ENCODE measurements at regions not wholly inside any gene's neighbourhood (a gene's known extent, or its start where the extent isn't known, plus 50 kb on each side); places are given as distances from the start of the nearest gene placed in this dataset.
"Not testable (repeated sequence)": the region's sequence is repeated elsewhere in the genome, so short reads cannot be mapped to it uniquely, and the experiment has no call there.

- ChIA-PET CTCF (no interaction called here), POLR2A (no interaction called here), RAD21 (ENCODE audit: low non-redundant PET in 1 of 2, low total read pairs in 2 of 2, uncharacterized antibody in 2 of 2, unreplicated experiment in 2 of 2) (no interaction called here)
- H2AFZ ChIP-seq (ENCODE audit: low read depth, low read length, poor library complexity, severe bottlenecking), result no peak overlapping the region
- H3K4me2 ChIP-seq (ENCODE audit: low read length), result no peak overlapping the region
- peaks cover 7 to 9% of the 10 kb centered on the region in 2 experiments for H3K9me3 ChIP-seq (ENCODE audit: control insufficient read depth in 1 of 2, insufficient read depth in 1 of 2, low read depth in 1 of 2, low read length in 2 of 2)
- H3K27ac ChIP-seq (ENCODE audit: low read depth, low read length), result no peak overlapping the region
- intact Hi-C loops (cut with micrococcal nuclease), result no loop called here
- no peak for DNase-seq (ENCODE audit: low read depth, low spot score)
- H4K20me1 ChIP-seq (ENCODE audit: insufficient read depth), result no peaks in the 10 kb centered on the region
- no peak overlapping the region for H3K9ac ChIP-seq (ENCODE audit: low read length)
- no peak overlapping the region for H3K4me3 ChIP-seq (replicated peaks in 1 of 2; ENCODE audit: low read depth in 1 of 2, low read length in 2 of 2)
- no peaks in the 10 kb centered on the region for H3K4me1 ChIP-seq (ENCODE audit: control insufficient read depth in 1 of 2, insufficient read depth in 2 of 2, low read length in 2 of 2)
- H3K79me2 ChIP-seq (ENCODE audit: insufficient read depth, low read length), result no peaks in the 10 kb centered on the region
- no peaks in the 10 kb centered on the region for H3K27me3 ChIP-seq (ENCODE audit: insufficient read depth, low read length)
- H3K9me2 ChIP-seq (ENCODE audit: insufficient read depth), result no peaks in the 10 kb centered on the region
- no peaks in the 10 kb centered on the region for H3K36me3 ChIP-seq (ENCODE audit: control insufficient read depth in 1 of 2, insufficient read depth in 2 of 2, low read length in 2 of 2)
- no TSS peak for BruUV-seq (replicated peaks)
- TF ChIP-seq SIN3A (IDR thresholded peaks at IDR 0.05; ENCODE audit: low read depth) (no peak), RAD21 (IDR thresholded peaks at IDR 0.05; ENCODE audit: low read depth) (no peak)
- ATAC-seq, result no peak
These were observed 1194.6 kb downstream of the NCAM2 start for GRCh38 chr21:22192766-22193165.

GRCh38 chr21:22194986-22195385 is 1196.8 kb downstream of the NCAM2 start:
- intact Hi-C loops (cut with micrococcal nuclease); H3K4me3 ChIP-seq (replicated peaks in 1 of 2; ENCODE audit: low read depth in 1 of 2, low read length in 2 of 2); H3K36me3 ChIP-seq (ENCODE audit: control insufficient read depth in 1 of 2, insufficient read depth in 2 of 2, low read length in 2 of 2); H3K79me2 ChIP-seq (ENCODE audit: insufficient read depth, low read length); H3K9ac ChIP-seq (ENCODE audit: low read length); H3K9me2 ChIP-seq (ENCODE audit: insufficient read depth); ATAC-seq; H2AFZ ChIP-seq (ENCODE audit: low read depth, low read length, poor library complexity, severe bottlenecking); H3K27ac ChIP-seq (ENCODE audit: low read depth, low read length); BruUV-seq (replicated peaks); DNase-seq (ENCODE audit: low read depth, low spot score); H3K27me3 ChIP-seq (ENCODE audit: insufficient read depth, low read length); H3K4me1 ChIP-seq (ENCODE audit: control insufficient read depth in 1 of 2, insufficient read depth in 2 of 2, low read length in 2 of 2); POLR2A ChIA-PET; H3K4me2 ChIP-seq (ENCODE audit: low read length); H4K20me1 ChIP-seq (ENCODE audit: insufficient read depth); RAD21 ChIA-PET (ENCODE audit: low non-redundant PET in 1 of 2, low total read pairs in 2 of 2, uncharacterized antibody in 2 of 2, unreplicated experiment in 2 of 2); CTCF ChIA-PET: not testable (repeated sequence)
- peaks cover 9 to 10% of the 10 kb centered on the region in 2 experiments for H3K9me3 ChIP-seq (ENCODE audit: control insufficient read depth in 1 of 2, insufficient read depth in 1 of 2, low read depth in 1 of 2, low read length in 2 of 2)

GRCh38 chr21:22200378-22201092 is 1202.3 kb downstream of the NCAM2 start:
- no peak overlapping the region for H3K4me2 ChIP-seq (ENCODE audit: low read length)
- ChIA-PET RAD21 (ENCODE audit: low non-redundant PET in 1 of 2, low total read pairs in 2 of 2, uncharacterized antibody in 2 of 2, unreplicated experiment in 2 of 2) (no interaction called here), CTCF (no interaction called here), POLR2A (no interaction called here)
- no peaks in the 10 kb centered on the region for H3K4me1 ChIP-seq (ENCODE audit: control insufficient read depth in 1 of 2, insufficient read depth in 2 of 2, low read length in 2 of 2)
- DNase-seq (ENCODE audit: low read depth, low spot score) (no peak), ATAC-seq (no peak)
- H2AFZ ChIP-seq (ENCODE audit: low read depth, low read length, poor library complexity, severe bottlenecking), result no peak overlapping the region
- no peaks in the 10 kb centered on the region for H3K9me2 ChIP-seq (ENCODE audit: insufficient read depth)
- peaks cover 23 to 34% of the 10 kb centered on the region in 2 experiments; a peak in 2 of 4 replicates for H3K9me3 ChIP-seq (ENCODE audit: control insufficient read depth in 1 of 2, insufficient read depth in 1 of 2, low read depth in 1 of 2, low read length in 2 of 2)
- H3K27ac ChIP-seq (ENCODE audit: low read depth, low read length), result no peak overlapping the region
- no TSS peak for BruUV-seq (replicated peaks)
- H3K9ac ChIP-seq (ENCODE audit: low read length), result no peak overlapping the region
- intact Hi-C loops (cut with micrococcal nuclease), result no loop called here
- no peaks in the 10 kb centered on the region for H3K79me2 ChIP-seq (ENCODE audit: insufficient read depth, low read length)
- H4K20me1 ChIP-seq (ENCODE audit: insufficient read depth), result no peaks in the 10 kb centered on the region
- no peaks in the 10 kb centered on the region for H3K27me3 ChIP-seq (ENCODE audit: insufficient read depth, low read length)
- no peak overlapping the region for H3K4me3 ChIP-seq (replicated peaks in 1 of 2; ENCODE audit: low read depth in 1 of 2, low read length in 2 of 2)
- no peaks in the 10 kb centered on the region for H3K36me3 ChIP-seq (ENCODE audit: control insufficient read depth in 1 of 2, insufficient read depth in 2 of 2, low read length in 2 of 2)
- no peak for TF ChIP-seq YY1 (IDR thresholded peaks at IDR 0.05; ENCODE audit: extremely low read depth, insufficient replicate concordance, low read depth, low read length)
- TF ChIP-seq ZFX (IDR thresholded peaks at IDR 0.05), result no peak
- no peak for TF ChIP-seq ATF3 (IDR thresholded peaks at IDR 0.05)
- TF ChIP-seq REST (IDR thresholded peaks at IDR 0.05; ENCODE audit: low read depth), result no peak
- no peak for TF ChIP-seq RAD21 (IDR thresholded peaks at IDR 0.05; ENCODE audit: low read depth)
- no peak for TF ChIP-seq JUND (IDR thresholded peaks at IDR 0.05)
- TF ChIP-seq ZNF274 (IDR thresholded peaks at IDR 0.05; ENCODE audit: low read depth, low read length), result no peak
- no peak for TF ChIP-seq TCF7L2 (IDR thresholded peaks at IDR 0.05; ENCODE audit: borderline replicate concordance, extremely low read depth, insufficient read depth, insufficient read length)
- no peak for TF ChIP-seq EGR1 (IDR thresholded peaks at IDR 0.05; ENCODE audit: low read depth)

All from HCT116 (cell line).